Bronchial epithelial cell (primary cell): ENCODE measurements at regions not wholly inside any gene's neighbourhood (a gene's known extent, or its start where the extent isn't known, plus 50 kb on each side); places are given as distances from the start of the nearest gene placed in this dataset.

Experiments used
- DNase-seq: peaks from one replicate; pipeline ENCODE4 v3.0.0-alpha.2; 2010; ENCODE audit warnings: low read depth
- FAIRE-seq: peaks from 2 replicates; lab custom pipeline; 2011; peaks lifted over from hg19 to GRCh38; lab: Jason Lieb, UNC
- H3K27me3 ChIP-seq: 2 replicates; pipeline ENCODE4 v1.5.1; 2011; ENCODE audit warnings: low read length; ENCODE audit not compliant: control insufficient read depth, insufficient read depth
- H3K36me3 ChIP-seq: 2 replicates; pipeline ENCODE4 v1.5.1; 2011; ENCODE audit warnings: low read length; ENCODE audit not compliant: control insufficient read depth, insufficient read depth
- H3K4me3 ChIP-seq: 2 replicates; pipeline ENCODE4 v1.5.1; 2011; ENCODE audit warnings: mild to moderate bottlenecking, low read depth, low read length, control low read depth
- CTCF ChIP-seq: IDR thresholded peaks from 2 replicates; pipeline ENCODE4 v1.5.1; 2011; ENCODE audit warnings: mild to moderate bottlenecking, moderate library complexity, low read length, control low read depth, inconsistent platforms; ENCODE audit not compliant: insufficient read depth, severe bottlenecking

- peaks cover 4% of the 10 kb centered on the region for H3K27me3 ChIP-seq
- no peak overlapping the region for H3K4me3 ChIP-seq
- DNase-seq (no peak), FAIRE-seq (no peak)
- no peaks in the 10 kb centered on the region for H3K36me3 ChIP-seq
- TF ChIP-seq CTCF, result no peak
Observed at GRCh38 chr11:119897046-119897440, 168.0 kb upstream of the NECTIN1 start.

GRCh38 chr11:119896387-119897045 lies 167.5 kb upstream of the NECTIN1 start:
- Histone ChIP-seq H3K36me3 (no peaks in the 10 kb centered on the region), H3K27me3 (peaks cover 6% of the 10 kb centered on the region), H3K4me3 (no peak overlapping the region)
- DNase-seq (no peak), FAIRE-seq (no peak)
- TF ChIP-seq CTCF, result no peak

GRCh38 chr11:119895981-119896380 lies 167.0 kb upstream of the NECTIN1 start:
- H3K4me3 ChIP-seq, result no peak overlapping the region
- DNase-seq (no peak), FAIRE-seq (no peak)
- peaks cover 6% of the 10 kb centered on the region for H3K27me3 ChIP-seq
- no peaks in the 10 kb centered on the region for H3K36me3 ChIP-seq
- no peak for TF ChIP-seq CTCF

- Histone ChIP-seq H3K27me3 (peaks cover 10% of the 10 kb centered on the region), H3K4me3 (no peak overlapping the region), H3K36me3 (no peaks in the 10 kb centered on the region)
- FAIRE-seq (peak; percentile 7), DNase-seq (no peak)
- TF ChIP-seq CTCF, result no peak
Observed at GRCh38 chr11:119894916-119895315, 165.9 kb upstream of the NECTIN1 start.

- FAIRE-seq (no peak), DNase-seq (no peak)
- no peaks in the 10 kb centered on the region for H3K36me3 ChIP-seq
- H3K4me3 ChIP-seq, result no peak overlapping the region
- peaks cover 8% of the 10 kb centered on the region for H3K27me3 ChIP-seq
- TF ChIP-seq CTCF, result no peak
Observed at GRCh38 chr11:119892311-119892808, 163.4 kb upstream of the NECTIN1 start.
